Large intestine (tissue), 3 donors: ENCODE measurements at regions not wholly inside any gene's neighbourhood (a gene's known extent, or its start where the extent isn't known, plus 50 kb on each side); places are given as distances from the start of the nearest gene placed in this dataset.

Source experiments
- DNase-seq, 2 donors: peaks; one replicate each; pipeline versions ENCODE4 v3.0.0 to v3.0.0-alpha.2; 2013
- H3K27ac ChIP-seq: one replicate; pipeline ENCODE4 v1.5.1; 2013; ENCODE audit warnings: low read length
- H3K27me3 ChIP-seq: 2 replicates; pipeline ENCODE4 v1.6.1; 2013; ENCODE audit warnings: low read length; ENCODE audit not compliant: control insufficient read depth, insufficient read depth
- H3K36me3 ChIP-seq: 2 replicates; pipeline ENCODE4 v1.6.1; 2013; ENCODE audit warnings: low read length; ENCODE audit not compliant: control insufficient read depth, insufficient read depth
- H3K4me1 ChIP-seq: one replicate; pipeline ENCODE4 v1.6.1; 2013; ENCODE audit warnings: low read length; ENCODE audit not compliant: control insufficient read depth, insufficient read depth
- H3K4me3 ChIP-seq: one replicate; pipeline ENCODE4 v1.5.1; 2013; ENCODE audit warnings: low read length
- H3K9me3 ChIP-seq: one replicate; pipeline ENCODE4 v1.6.1; 2013; ENCODE audit warnings: mild to moderate bottlenecking, low read depth, low read length, moderate library complexity; ENCODE audit not compliant: control insufficient read depth
- WGBS: methylation state at CpG from one replicate; pipeline ENCODE4 v1.1.5; 2013; ENCODE audit warnings: low lambda C conversion rate; ENCODE audit not compliant: insufficient coverage; 5-methylcytosine and 5-hydroxymethylcytosine counted together

DNA sequence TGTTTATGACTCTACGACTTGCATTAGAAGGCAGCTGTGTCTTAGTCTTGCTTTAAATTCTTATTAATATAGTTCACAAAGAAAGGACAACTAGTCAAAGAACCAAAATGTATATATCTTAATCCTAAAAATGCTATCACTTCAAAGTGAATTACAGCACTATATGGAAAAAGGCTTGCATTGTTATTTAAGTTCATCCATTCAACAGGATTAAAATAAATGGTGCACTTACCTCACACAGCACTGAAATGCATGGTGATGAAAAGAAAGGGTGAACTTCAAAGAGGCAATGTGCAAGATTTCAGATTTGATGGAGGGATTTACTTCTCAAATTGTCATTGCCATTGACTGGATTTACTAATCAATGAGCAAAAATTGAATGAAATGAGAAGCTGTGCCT lies 344.4 kb upstream of the NUDT12 start:
- no peak for DNase-seq
- no peaks in the 10 kb centered on the region for H3K36me3 ChIP-seq
- H3K4me3 ChIP-seq: no peak overlapping the region
- no CpG with 5 or more reads among the region's 1 CpG for WGBS
- H3K4me1 ChIP-seq: no peaks in the 10 kb centered on the region
- H3K27me3 ChIP-seq: no peaks in the 10 kb centered on the region
- H3K9me3 ChIP-seq: no peaks in the 10 kb centered on the region
- H3K27ac ChIP-seq: no peak overlapping the region

DNA sequence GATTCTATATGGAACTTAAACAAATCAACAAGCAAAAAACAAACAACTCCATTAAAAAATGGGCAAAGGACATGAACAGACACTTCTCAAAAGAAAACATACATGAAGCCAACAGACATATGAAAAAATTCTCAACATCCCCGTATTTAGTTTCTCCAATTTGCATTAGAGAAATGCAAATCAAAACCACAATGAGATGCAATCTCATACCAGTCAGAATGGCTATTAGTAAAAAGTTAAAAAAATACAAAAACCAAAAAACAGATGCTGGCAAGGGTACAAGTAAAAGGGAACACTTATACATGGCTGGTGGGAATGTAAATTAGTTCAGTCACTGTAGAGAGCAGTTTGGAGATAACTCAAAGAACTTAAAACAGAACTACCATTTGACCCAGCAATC lies 342.1 kb upstream of the NUDT12 start:
- no peaks in the 10 kb centered on the region for H3K4me1 ChIP-seq
- WGBS: 100% methylated on average over 1 of the region's 1 CpG
- no peaks in the 10 kb centered on the region for H3K36me3 ChIP-seq
- no peak overlapping the region for H3K27ac ChIP-seq
- no peaks in the 10 kb centered on the region for H3K9me3 ChIP-seq
- no peaks in the 10 kb centered on the region for H3K27me3 ChIP-seq
- H3K4me3 ChIP-seq: no peak overlapping the region
- no peak for DNase-seq

DNA sequence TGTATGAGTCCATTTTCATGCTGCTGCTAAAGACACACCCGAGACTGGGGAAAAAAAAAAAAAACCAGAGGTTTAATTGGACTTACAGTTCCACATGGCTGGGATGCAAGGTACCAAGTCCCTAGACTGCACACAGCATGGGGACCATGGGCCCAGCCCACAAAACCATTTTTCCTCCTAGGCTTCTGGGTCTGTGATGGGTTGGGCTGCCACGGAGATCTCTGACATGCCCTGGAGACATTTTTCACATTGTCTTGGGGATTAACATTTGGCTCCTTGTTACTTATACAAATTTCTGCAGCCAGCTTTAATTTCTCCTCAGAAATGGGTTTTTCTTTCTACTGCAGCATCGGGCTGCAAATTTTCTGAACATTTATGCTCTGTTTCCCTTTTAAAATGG lies 340.3 kb upstream of the NUDT12 start:
- H3K4me3 ChIP-seq: no peak overlapping the region
- WGBS: no CpG with 5 or more reads among the region's 3 CpGs
- no peaks in the 10 kb centered on the region for H3K27me3 ChIP-seq
- H3K9me3 ChIP-seq: no peaks in the 10 kb centered on the region
- H3K36me3 ChIP-seq: no peaks in the 10 kb centered on the region
- no peak overlapping the region for H3K27ac ChIP-seq
- H3K4me1 ChIP-seq: no peaks in the 10 kb centered on the region
- no peak for DNase-seq

DNA sequence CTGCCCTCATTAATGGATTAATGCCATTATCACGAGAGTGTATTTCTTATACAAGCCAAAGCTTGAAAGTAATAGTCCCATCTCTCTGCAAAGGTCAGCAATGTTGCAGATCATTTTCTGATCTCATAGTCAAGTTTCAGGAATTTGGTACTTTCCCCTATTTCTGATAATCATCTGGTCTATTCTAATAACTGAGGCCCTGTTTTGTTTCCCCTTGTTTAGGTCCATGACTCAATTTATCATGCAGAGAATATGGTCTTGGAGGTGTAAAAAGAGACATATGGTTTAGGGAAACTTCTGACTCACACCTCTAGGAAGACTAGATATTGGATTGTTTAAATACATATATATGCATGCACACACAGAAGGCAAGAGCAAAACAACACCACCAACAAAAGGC lies 339.3 kb upstream of the NUDT12 start:
- Histone ChIP-seq H3K4me1 (no peaks in the 10 kb centered on the region), H3K9me3 (no peaks in the 10 kb centered on the region), H3K4me3 (no peak overlapping the region), H3K36me3 (no peaks in the 10 kb centered on the region), H3K27me3 (no peaks in the 10 kb centered on the region), H3K27ac (no peak overlapping the region)
- no peak for DNase-seq
- 83% methylated on average over 1 of the region's 1 CpG for WGBS

DNA sequence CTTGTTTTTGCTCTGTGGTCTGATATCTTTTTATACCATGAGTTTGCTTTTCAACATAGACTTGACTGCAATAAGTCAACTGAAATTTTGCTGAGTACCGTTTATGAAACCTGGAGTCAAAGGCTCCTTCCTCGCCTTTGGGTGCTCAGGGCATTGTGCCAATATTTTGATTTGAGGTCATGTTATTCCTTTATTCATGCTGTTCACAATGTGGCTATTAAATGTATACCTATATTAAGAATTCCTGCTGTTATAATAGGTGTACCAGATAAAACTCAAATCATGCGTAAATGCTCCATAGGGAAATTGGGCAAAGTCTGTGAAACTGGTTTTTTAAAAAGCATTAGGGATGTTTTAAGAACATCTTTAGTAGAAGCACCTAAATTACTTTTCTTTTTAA lies 334.0 kb upstream of the NUDT12 start:
- DNase-seq: no peak
- no peak overlapping the region for H3K4me3 ChIP-seq
- WGBS: no CpG with 5 or more reads among the region's 3 CpGs
- H3K4me1 ChIP-seq: no peaks in the 10 kb centered on the region
- H3K9me3 ChIP-seq: no peaks in the 10 kb centered on the region
- H3K27ac ChIP-seq: no peak overlapping the region
- H3K36me3 ChIP-seq: no peaks in the 10 kb centered on the region
- no peaks in the 10 kb centered on the region for H3K27me3 ChIP-seq

DNA sequence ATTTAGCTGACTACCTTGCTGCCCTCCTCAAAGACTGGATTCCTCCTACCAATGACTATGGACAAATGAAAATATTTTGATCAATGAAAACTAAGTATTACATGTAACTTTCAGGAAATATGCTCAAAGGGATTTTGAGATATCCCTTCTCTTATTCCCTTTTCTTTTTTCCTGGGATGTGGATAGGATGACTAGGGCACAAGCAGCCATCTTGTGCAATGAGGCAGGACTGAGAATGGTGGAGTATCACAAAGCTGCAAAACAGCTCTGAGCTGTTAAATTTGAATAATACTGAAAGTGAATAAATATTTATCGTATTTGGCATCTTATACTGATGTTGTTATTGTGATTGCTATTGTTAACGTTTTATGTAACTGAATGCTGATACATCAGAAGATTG lies 333.1 kb upstream of the NUDT12 start:
- Histone ChIP-seq H3K36me3 (no peaks in the 10 kb centered on the region), H3K4me3 (no peak overlapping the region), H3K27ac (no peak overlapping the region), H3K9me3 (no peaks in the 10 kb centered on the region), H3K27me3 (no peaks in the 10 kb centered on the region), H3K4me1 (no peaks in the 10 kb centered on the region)
- WGBS: 100% methylated on average over 1 of the region's 2 CpGs
- DNase-seq: no peak

DNA sequence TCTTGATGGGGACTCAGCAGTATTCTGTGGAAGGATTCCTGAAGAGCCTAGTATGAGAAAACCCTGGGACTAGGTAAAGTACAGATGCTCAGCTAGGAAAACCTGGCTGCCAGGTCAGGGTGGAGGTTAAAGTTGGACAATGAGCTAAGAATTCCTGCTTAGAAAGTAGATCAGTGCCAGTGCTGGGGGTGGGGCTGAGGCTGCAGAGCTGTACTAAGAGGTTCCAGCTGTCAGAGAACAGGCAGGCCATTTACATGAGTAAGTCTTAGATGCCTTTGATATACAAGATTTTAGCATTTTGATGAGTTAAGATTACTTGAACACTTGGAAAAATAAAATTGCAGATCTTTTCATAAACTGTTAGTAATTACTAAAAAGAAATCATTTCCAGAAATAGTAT lies 332.3 kb upstream of the NUDT12 start:
- no peak overlapping the region for H3K27ac ChIP-seq
- H3K4me1 ChIP-seq: no peaks in the 10 kb centered on the region
- no peak overlapping the region for H3K4me3 ChIP-seq
- no peaks in the 10 kb centered on the region for H3K9me3 ChIP-seq
- H3K36me3 ChIP-seq: no peaks in the 10 kb centered on the region
- DNase-seq: no peak
- H3K27me3 ChIP-seq: no peaks in the 10 kb centered on the region

DNA sequence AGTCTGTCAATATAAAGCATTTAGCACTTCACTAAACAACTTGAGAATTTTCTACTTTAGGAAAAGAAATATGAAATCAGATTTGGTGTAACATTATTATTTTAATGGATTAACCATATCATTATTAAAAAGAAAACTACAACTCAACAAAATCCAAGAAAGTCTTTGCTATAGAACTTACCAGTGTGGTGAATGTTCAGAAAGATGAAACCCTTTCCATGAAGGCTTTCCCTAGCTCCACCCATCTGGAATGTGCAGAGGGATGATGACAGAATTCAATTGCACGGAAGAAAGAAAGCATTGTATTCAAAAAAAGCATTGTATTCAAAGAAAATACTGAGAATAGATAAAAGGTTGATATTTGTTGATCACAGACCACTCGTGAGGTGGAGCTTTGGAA lies 328.6 kb upstream of the NUDT12 start:
- no peak for DNase-seq
- 90% methylated on average over 2 of the region's 2 CpGs for WGBS
- Histone ChIP-seq H3K36me3 (no peaks in the 10 kb centered on the region), H3K9me3 (peaks cover 2% of the 10 kb centered on the region), H3K27ac (no peak overlapping the region), H3K4me1 (no peaks in the 10 kb centered on the region), H3K27me3 (no peaks in the 10 kb centered on the region), H3K4me3 (no peak overlapping the region)

DNA sequence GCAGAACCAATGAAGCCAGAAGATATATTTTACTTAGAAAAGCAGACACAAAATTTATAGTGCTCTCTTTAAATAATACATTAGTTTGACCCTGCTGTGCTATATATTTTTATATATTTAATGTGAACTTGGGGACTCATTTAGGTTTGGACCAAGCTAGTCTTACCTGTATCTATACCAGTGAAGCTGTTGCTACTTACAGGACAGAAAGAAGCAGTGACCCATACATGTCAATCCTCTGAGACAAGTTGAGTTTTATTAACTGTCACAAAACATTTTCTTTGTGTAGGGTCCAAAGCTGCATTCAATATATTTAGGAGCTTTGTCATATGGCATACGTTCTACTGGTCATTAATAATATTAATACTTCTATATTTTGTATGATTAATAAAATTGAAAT lies 327.7 kb upstream of the NUDT12 start:
- no peak overlapping the region for H3K27ac ChIP-seq
- no peaks in the 10 kb centered on the region for H3K36me3 ChIP-seq
- peaks cover 2% of the 10 kb centered on the region for H3K9me3 ChIP-seq
- no peak overlapping the region for H3K4me3 ChIP-seq
- WGBS: 83% methylated on average over 1 of the region's 1 CpG
- no peaks in the 10 kb centered on the region for H3K27me3 ChIP-seq
- H3K4me1 ChIP-seq: no peaks in the 10 kb centered on the region
- no peak for DNase-seq

DNA sequence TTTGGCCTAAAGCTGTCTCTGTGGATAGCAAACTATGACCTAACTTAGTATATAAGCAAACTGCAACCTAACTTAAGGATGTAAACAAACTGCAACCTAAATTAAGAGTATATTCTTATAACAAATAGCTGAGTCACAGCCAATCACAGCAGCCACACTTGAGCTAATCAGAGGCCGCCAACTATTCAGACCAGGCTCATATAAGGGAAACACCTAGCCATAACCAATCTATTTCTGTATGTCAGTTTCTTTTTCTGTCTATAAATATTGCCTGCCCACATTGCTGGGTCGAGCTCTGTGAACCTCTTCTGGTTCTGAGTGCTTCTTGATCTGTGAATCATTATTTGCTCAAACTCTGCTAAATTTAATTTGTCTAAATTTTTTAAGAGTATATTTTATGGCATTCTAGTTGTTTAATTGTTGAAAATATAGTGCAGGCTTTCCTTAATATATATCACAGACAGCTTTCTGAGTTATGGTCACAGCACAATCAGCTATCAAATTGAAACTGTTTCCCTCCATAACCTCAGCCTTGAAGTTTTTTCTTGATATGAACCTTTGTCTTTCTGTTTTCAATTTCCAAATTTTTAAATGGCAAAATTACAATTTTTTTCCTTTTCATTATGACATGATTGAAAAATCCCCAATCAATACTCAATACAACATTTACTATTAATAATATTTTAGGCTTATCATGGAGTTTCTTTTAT lies 327.1 kb upstream of the NUDT12 start:
- WGBS: no CpG with 5 or more reads among the region's 2 CpGs
- Histone ChIP-seq H3K4me1 (no peaks in the 10 kb centered on the region), H3K4me3 (no peak overlapping the region)

DNA sequence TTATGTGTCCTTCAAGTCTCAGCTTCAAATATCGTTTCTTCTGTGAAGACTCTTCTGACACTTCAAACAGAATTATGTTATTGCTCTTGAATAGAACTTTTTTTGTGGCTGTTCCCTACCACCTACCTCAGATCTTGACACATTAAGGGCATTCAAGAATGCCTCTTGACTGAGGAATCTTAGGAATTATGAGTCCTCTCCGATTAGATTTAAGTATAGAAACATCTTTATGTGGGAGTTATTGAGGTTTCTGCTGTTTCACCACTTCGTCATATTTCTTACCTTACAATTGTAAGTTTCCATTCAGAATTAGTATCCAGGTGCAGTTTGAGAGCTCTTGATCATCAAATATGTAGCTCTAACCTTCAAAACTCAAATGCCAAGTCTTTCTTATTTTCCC lies 324.2 kb upstream of the NUDT12 start:
- DNase-seq: no peak
- H3K9me3 ChIP-seq: peaks cover 2% of the 10 kb centered on the region
- WGBS: 93% methylated on average over 3 of the region's 3 CpGs
- H3K27ac ChIP-seq: no peak overlapping the region
- no peak overlapping the region for H3K4me3 ChIP-seq
- H3K4me1 ChIP-seq: no peaks in the 10 kb centered on the region
- no peaks in the 10 kb centered on the region for H3K27me3 ChIP-seq
- no peaks in the 10 kb centered on the region for H3K36me3 ChIP-seq

More for the DNA sequence above, 327.1 kb upstream of the NUDT12 start:
- Histone ChIP-seq H3K27ac (no peak overlapping the region), H3K27me3 (no peaks in the 10 kb centered on the region), H3K9me3 (peaks cover 2% of the 10 kb centered on the region), H3K36me3 (no peaks in the 10 kb centered on the region)
- DNase-seq: no peak
